HL-60 (cell line): ENCODE measurements at regions not wholly inside any gene's neighbourhood (a gene's known extent, or its start where the extent isn't known, plus 50 kb on each side); places are given as distances from the start of the nearest gene placed in this dataset.

Experiments
- GABPA ChIP-seq: IDR thresholded peaks from 2 replicates; pipeline ENCODE4 v1.6.1; 2012; ENCODE audit warnings: low read depth
- POLR2AphosphoS5 ChIP-seq: IDR thresholded peaks from 2 replicates; pipeline ENCODE4 v1.6.1; 2012; ENCODE audit warnings: low read depth
- TF ChIP-seq, protein P1 (sequence below): IDR thresholded peaks from one replicate; pipeline ENCODE4 v1.5.1; 2011; ENCODE audit warnings: low read length, control low read depth, inconsistent platforms; ENCODE audit not compliant: insufficient read depth

DNA sequence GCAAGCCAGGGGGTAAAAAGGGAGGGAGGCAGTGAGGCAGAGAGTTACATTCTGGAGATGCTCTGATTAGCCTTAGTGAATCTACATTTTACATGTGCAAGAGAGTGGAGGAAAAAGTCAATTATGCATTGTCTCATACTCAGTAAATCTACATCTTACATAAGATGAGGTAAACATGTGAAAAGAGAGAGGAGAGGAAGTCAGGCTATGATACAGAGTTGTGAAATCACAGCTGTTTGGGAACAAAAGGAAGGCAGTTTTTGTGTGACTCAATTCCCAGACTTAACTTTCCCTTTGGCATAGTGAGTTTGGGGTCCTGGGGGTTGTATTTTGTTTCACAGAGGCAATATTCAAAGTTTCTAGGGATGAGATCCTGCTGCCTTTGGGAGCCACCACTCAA is 67.8 kb downstream of the GP2 start:
- TF ChIP-seq, protein P1, sequence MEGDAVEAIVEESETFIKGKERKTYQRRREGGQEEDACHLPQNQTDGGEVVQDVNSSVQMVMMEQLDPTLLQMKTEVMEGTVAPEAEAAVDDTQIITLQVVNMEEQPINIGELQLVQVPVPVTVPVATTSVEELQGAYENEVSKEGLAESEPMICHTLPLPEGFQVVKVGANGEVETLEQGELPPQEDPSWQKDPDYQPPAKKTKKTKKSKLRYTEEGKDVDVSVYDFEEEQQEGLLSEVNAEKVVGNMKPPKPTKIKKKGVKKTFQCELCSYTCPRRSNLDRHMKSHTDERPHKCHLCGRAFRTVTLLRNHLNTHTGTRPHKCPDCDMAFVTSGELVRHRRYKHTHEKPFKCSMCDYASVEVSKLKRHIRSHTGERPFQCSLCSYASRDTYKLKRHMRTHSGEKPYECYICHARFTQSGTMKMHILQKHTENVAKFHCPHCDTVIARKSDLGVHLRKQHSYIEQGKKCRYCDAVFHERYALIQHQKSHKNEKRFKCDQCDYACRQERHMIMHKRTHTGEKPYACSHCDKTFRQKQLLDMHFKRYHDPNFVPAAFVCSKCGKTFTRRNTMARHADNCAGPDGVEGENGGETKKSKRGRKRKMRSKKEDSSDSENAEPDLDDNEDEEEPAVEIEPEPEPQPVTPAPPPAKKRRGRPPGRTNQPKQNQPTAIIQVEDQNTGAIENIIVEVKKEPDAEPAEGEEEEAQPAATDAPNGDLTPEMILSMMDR: no peak
- no peak for TF ChIP-seq GABPA
- no peak for TF ChIP-seq POLR2AphosphoS5
